Erythroblast (primary cell): ENCODE measurements at regions not wholly inside any gene's neighbourhood (a gene's known extent, or its start where the extent isn't known, plus 50 kb on each side); places are given as distances from the start of the nearest gene placed in this dataset.
"Not testable (repeated sequence)": the region's sequence is repeated elsewhere in the genome, so short reads cannot be mapped to it uniquely, and the experiment has no call there.

Experiments
- DNase-seq, 2 experiments: peaks; one replicate each; lab custom pipeline; 2025; lab: John Stamatoyannopoulos, UW
- GATA1 ChIP-seq: IDR thresholded peaks from 2 replicates; pipeline ENCODE4 v1.6.1; 2011; ENCODE audit warnings: low read depth, mild to moderate bottlenecking, control low read depth, low read length, moderate library complexity
- POLR2A ChIP-seq: IDR thresholded peaks from 2 replicates; pipeline ENCODE4 v1.6.1; 2011; ENCODE audit warnings: mild to moderate bottlenecking, low read length

DNA sequence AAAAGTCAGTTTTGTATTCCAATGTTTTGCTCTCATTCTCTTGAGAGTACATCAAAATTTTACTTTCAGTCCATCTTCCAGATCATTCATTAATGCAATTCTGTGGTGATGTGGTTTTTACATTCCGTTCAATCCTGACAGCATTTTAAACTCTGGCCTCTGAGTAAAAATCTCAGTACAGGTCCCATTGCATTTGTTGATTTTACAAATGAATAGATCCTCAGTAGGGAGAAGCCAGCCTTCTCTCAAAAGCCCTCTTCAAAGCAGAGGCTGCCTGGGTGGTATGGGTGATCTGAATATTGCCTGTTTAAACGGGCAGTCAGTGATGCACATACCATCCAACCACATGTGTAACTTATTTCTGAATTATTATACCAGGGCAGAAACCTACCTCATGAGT is 72.5 kb upstream of the TSC22D2 start:
- TF ChIP-seq POLR2A = no peak
- TF ChIP-seq GATA1 = no peak
- DNase-seq = no peak

DNA sequence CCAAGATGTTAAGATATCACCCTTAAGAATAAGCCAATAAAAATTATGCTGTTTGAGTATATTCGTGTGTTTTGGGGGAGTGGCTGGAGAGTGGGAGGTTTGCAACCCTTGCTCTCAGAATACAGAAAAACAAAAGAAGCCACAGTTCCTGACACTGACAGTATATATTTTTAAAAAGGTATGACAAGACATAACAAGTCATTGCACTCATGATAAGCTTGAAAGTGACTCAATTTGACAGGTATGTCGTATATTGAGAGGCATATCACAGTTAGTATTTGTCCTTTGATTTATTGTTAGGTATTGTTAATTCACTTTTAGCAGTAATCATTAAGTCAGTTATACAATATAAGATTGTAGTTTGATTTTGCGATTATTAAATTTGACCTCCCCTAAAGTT is 73.1 kb upstream of the TSC22D2 start:
- TF ChIP-seq GATA1 = no peak
- TF ChIP-seq POLR2A = no peak
- DNase-seq = no peak

- DNase-seq = no peak
- TF ChIP-seq POLR2A (no peak), GATA1 (no peak)
Measured at GRCh38 chr3:150333477-150333876, 74.6 kb upstream of the TSC22D2 start.

- no peak for DNase-seq
- TF ChIP-seq GATA1 (no peak), POLR2A (no peak)
Measured at GRCh38 chr3:150331978-150332568, 76.0 kb upstream of the TSC22D2 start.

DNA sequence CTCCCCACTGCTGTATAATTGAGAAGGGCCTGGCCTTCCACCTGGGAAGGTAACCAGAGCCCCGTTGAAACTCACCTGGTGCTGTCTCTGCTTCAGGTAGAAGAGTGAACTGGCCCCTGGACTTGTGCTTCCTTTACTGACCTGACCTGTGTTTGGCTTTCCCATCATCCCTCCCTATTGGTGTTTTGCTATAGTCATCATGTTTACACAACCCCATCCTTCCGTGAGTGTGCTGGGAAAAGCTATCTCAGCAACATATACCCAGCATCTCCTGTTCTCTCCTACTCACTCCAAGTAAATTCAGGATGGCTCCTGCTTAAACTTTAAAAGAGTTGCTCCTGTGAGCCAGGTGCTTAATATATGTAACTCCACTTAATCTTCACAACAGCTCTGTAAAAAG is 77.2 kb upstream of the TSC22D2 start:
- TF ChIP-seq POLR2A (no peak), GATA1 (no peak)

GRCh38 chr3:150330174-150330573 is 77.9 kb upstream of the TSC22D2 start:
- TF ChIP-seq GATA1 (no peak), POLR2A (no peak)

More for the DNA sequence above, 77.2 kb upstream of the TSC22D2 start:
- no peak for DNase-seq

GRCh38 chr3:150329408-150329807 is 78.7 kb upstream of the TSC22D2 start:
- TF ChIP-seq POLR2A = no peak
- no peak for TF ChIP-seq GATA1
- no peak for DNase-seq

More at GRCh38 chr3:150330174-150330573, 77.9 kb upstream of the TSC22D2 start:
- DNase-seq = no peak

- DNase-seq = no peak
- TF ChIP-seq POLR2A (no peak), GATA1 (no peak)
Measured at GRCh38 chr3:150328654-150329040, 79.5 kb upstream of the TSC22D2 start.

GRCh38 chr3:150327678-150328653 is 80.1 kb upstream of the TSC22D2 start:
- no peak for DNase-seq

DNA sequence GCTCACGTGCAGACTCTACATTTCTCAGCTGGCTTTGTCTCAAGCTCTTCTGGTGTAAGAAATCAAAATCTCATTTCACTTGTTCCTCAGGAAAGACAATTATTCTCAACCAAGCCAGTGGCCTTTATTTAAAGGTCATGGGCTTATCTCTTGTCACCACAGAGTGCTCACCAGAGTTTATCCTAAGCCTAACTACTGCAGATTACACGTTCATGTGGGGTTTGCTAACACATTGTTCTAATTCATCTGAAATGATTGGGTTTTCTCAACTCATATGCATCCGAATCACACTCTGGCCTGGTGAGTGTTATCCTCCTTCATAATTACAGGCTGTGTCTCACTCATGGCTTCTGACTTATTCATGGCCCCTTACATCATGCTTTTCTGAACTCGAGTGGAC is 83.3 kb upstream of the TSC22D2 start:
- DNase-seq = peak; percentile 11 to 45
- TF ChIP-seq GATA1 (no peak), POLR2A (no peak)

More at GRCh38 chr3:150327678-150328653, 80.1 kb upstream of the TSC22D2 start:
- TF ChIP-seq GATA1 (no peak), POLR2A (no peak)

GRCh38 chr3:150324245-150324644 is 83.9 kb upstream of the TSC22D2 start:
- TF ChIP-seq POLR2A = no peak
- TF ChIP-seq GATA1 = no peak
- no peak for DNase-seq

DNA sequence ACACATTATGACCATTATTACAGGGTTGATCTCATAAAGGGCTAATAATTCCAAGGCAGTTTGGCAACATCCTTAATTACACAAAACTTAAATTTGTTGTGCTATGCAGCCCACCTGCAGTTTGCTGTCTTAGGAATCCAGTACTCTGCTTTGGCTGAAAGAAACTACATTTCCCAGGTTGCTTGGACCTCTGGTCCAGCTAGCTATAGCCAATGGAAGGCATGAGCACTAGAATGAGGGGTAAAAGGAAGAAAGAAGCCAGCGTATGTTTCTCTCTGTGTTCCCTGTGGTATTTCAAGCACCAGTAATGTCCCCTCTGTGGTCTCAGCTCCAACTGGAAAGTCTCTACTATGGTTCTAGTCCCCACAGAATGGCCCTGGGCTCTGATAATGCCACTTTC is 84.3 kb upstream of the TSC22D2 start:
- DNase-seq = no peak
- no peak for TF ChIP-seq GATA1
- TF ChIP-seq POLR2A = no peak

GRCh38 chr3:150323091-150323490 is 85.0 kb upstream of the TSC22D2 start:
- DNase-seq = not testable (repeated sequence)

DNA sequence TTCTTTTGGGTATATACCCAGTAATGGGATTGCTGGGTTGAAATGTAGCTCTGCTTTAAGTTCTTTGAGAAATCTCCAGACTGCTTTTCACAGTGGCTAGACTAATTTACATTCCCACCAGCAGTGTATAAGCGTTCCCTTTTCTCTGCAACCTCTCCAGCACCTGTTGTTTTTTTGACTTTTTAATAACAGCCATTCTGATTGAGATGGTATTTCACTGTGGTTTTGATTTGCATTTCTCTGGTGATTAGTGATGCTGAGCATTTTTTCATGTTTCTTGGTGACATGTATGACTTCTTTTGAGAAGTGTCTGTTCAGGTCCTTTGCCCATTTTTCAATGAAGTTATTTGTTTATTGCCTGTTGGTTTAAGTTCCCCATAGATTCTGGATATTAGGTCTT is 87.1 kb upstream of the TSC22D2 start:
- not testable (repeated sequence) for DNase-seq
